BE2C (cell line): ENCODE measurements at regions not wholly inside any gene's neighbourhood (a gene's known extent, or its start where the extent isn't known, plus 50 kb on each side); places are given as distances from the start of the nearest gene placed in this dataset.
A peak's percentile ranks its signal among the peaks of the same experiment; 100 is the strongest.

Source experiments
- DNase-seq: peaks from one replicate; pipeline ENCODE4 v3.0.0-alpha.2; 2020
- H3K27me3 ChIP-seq: fragments of 250-450 bp; sonication (Bioruptor Pico); 2 replicates; pipeline ENCODE4 v1.5.1; 2020; ENCODE audit warnings: mild to moderate bottlenecking
- H3K36me3 ChIP-seq: fragments of 250-450 bp; sonication (Bioruptor Pico); 2 replicates; pipeline ENCODE4 v1.5.1; 2020; ENCODE audit warnings: mild to moderate bottlenecking
- H3K4me1 ChIP-seq: fragments of 250-450 bp; sonication (Bioruptor Pico); 2 replicates; pipeline ENCODE4 v1.5.1; 2020
- H3K4me3 ChIP-seq: 2 replicates; pipeline ENCODE4 v1.5.1; 2011; ENCODE audit warnings: low read depth, low read length
- H3K9me3 ChIP-seq: fragments of 250-450 bp; sonication (Bioruptor Pico); 2 replicates; pipeline ENCODE4 v1.5.1; 2020
- TF ChIP-seq, protein P1 (sequence below): IDR thresholded peaks from 2 replicates; pipeline ENCODE4 v1.5.1; 2012; ENCODE audit warnings: mild to moderate bottlenecking, low read depth, low read length

DNA sequence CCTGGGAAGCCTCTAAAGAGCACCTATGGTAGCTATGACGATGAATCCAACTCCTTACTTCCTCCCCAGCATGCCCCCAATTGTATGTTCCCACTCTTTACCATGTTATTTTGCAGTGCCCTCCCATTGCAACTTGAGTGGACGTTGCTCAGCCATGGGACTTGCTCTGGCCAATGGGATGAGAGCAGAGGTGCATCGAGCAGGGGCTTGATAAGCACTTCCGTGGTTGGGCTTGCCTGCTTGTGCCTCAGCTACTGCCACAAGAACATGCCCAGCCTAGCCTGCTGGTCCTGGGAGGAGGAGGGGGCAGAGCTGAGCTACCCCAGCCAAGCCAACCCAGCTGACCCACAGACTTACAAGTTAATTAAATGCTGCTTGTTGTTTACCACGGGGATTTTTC is 71.1 kb upstream of the CTNNBL1 start:
- H3K36me3 ChIP-seq = no peaks in the 10 kb centered on the region
- H3K9me3 ChIP-seq = no peaks in the 10 kb centered on the region
- no peak overlapping the region for H3K4me3 ChIP-seq
- no peaks in the 10 kb centered on the region for H3K27me3 ChIP-seq
- TF ChIP-seq, protein P1, sequence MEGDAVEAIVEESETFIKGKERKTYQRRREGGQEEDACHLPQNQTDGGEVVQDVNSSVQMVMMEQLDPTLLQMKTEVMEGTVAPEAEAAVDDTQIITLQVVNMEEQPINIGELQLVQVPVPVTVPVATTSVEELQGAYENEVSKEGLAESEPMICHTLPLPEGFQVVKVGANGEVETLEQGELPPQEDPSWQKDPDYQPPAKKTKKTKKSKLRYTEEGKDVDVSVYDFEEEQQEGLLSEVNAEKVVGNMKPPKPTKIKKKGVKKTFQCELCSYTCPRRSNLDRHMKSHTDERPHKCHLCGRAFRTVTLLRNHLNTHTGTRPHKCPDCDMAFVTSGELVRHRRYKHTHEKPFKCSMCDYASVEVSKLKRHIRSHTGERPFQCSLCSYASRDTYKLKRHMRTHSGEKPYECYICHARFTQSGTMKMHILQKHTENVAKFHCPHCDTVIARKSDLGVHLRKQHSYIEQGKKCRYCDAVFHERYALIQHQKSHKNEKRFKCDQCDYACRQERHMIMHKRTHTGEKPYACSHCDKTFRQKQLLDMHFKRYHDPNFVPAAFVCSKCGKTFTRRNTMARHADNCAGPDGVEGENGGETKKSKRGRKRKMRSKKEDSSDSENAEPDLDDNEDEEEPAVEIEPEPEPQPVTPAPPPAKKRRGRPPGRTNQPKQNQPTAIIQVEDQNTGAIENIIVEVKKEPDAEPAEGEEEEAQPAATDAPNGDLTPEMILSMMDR = no peak
- peak; percentile 28 for DNase-seq
- 0 out of 2 replicates have a peak, but pooled peaks cover 3% of the 10 kb centered on the region for H3K4me1 ChIP-seq

DNA sequence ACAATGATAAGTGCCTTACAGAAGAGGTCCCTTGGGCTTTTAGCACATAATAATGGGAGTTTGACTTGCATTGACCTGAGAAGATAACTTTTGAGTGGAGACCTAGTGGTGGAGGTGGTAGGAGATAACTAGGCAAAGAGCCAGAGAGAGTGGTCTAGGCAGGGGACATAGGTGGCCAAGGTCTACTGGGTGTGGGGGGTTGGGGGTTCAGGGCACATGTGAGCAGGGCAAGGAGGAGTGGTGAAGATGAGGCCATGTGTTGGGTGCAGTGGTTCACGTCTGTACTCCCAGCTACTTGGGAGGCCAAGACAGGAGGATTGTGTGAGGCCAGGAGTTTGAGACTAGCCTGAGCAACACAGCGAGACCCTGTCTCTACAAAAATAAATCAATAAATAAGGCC is 74.3 kb upstream of the CTNNBL1 start:
- Histone ChIP-seq H3K27me3 (no peaks in the 10 kb centered on the region), H3K9me3 (no peaks in the 10 kb centered on the region), H3K4me3 (no peak overlapping the region), H3K4me1 (no peaks in the 10 kb centered on the region), H3K36me3 (no peaks in the 10 kb centered on the region)
- TF ChIP-seq, protein P1 = no peak
- DNase-seq = no peak

DNA sequence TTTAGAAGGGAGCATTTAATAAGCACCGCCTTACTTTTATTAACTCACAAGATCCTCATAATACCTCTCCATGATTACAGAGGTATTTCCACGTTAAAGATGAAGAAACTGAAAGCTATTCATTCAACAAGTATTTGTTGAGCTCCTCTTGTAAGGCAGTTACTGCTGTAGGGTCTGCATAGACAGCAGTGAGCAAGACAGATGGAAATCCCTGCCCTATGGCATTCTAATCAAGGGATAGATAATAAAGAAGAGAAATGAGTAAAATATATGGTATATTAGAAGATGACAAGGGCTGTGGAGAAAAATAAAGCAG is 77.8 kb upstream of the CTNNBL1 start:
- Histone ChIP-seq H3K36me3 (no peaks in the 10 kb centered on the region), H3K27me3 (no peaks in the 10 kb centered on the region)

DNA sequence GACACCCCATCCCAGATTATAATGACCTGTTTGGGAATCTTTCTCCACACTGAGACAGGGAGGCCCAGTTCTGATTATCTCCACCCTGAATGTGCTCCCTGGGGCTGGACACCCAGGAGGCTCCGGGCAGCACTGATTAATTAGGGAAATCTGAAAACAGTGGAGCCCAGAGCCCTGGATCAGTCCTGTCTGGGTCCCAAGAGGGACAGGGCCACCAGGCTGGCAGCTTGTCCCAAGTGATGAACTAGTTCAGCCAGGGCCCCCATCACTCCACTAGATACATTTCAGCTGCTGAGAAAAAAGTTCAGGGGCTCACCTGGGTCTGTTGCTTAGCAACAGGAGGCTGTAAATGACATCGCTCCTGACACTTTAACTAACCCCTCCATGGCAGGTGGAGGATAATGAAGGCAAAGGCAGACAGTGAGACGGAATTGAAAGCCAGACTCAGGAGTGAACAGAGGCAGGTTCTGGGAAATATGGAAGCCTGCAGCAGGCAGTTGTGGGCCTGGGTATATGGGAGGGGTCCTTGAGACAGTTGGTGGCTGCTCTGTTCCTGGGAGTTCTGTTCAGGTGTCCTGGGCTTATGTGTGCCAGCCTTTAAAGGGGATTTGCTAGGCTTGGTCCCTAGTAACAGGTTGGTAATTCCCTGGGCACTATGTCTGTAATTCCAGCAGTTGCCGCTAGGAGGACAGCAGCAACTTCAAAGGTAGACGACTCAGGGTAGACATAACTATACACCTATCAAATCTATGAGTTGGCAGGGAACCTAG is 78.3 kb upstream of the CTNNBL1 start:
- H3K36me3 ChIP-seq = no peaks in the 10 kb centered on the region
- no peaks in the 10 kb centered on the region for H3K9me3 ChIP-seq
- peak; percentile 62 for DNase-seq
- TF ChIP-seq, protein P1 = peak; percentile 88
- no peak overlapping the region for H3K4me3 ChIP-seq
- no peaks in the 10 kb centered on the region for H3K4me1 ChIP-seq
- H3K27me3 ChIP-seq = no peaks in the 10 kb centered on the region

More for the DNA sequence above, 77.8 kb upstream of the CTNNBL1 start:
- TF ChIP-seq, protein P1 = no peak
- no peak overlapping the region for H3K4me3 ChIP-seq
- no peaks in the 10 kb centered on the region for H3K4me1 ChIP-seq
- H3K9me3 ChIP-seq = no peaks in the 10 kb centered on the region
- no peak for DNase-seq

DNA sequence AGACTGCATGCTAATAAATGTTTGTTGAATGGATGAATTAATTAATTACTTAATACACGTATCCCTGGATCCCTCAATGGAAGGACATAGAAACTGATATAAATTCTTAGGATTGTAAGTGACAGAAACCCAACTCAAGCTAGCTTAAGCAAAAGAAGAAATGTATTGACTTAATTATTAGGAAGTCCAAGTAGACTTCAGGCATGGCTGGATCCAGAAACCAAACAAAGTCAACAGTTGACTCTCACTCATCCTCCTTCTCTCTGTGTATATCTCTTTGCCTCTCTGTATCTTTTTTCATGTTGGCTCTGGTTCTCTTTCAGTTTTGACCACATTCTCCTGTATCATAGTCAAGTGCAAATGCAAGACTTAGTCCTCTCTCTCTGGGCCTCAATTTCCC is 82.0 kb upstream of the CTNNBL1 start:
- H3K9me3 ChIP-seq = no peaks in the 10 kb centered on the region
- H3K4me1 ChIP-seq = no peaks in the 10 kb centered on the region
- no peak overlapping the region for H3K4me3 ChIP-seq
- no peak for DNase-seq
- H3K36me3 ChIP-seq = no peaks in the 10 kb centered on the region
- TF ChIP-seq, protein P1 = no peak
- no peaks in the 10 kb centered on the region for H3K27me3 ChIP-seq

DNA sequence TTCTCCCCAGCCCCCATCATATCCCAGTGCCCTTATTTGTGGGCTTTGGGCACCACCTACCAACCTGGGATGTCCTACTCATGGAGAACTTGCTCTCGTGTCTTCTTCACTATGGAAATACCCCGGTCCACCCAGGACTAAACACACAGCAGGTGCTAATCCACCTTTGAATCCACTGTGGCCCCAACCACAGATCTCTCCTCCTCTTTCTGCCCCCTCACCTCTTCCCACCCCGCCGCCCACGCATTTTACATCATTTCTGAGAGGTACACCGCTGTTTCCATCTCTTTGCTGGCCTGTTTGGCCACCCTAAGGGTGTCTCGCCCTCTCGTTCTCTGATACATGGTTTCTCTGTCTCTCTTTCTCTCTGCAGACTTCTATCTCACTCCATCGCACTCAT is 82.5 kb upstream of the CTNNBL1 start:
- DNase-seq = no peak
- Histone ChIP-seq H3K4me3 (no peak overlapping the region), H3K27me3 (no peaks in the 10 kb centered on the region), H3K36me3 (no peaks in the 10 kb centered on the region), H3K9me3 (no peaks in the 10 kb centered on the region), H3K4me1 (no peaks in the 10 kb centered on the region)
- TF ChIP-seq, protein P1 = no peak
